ENCODE measurements at regions not wholly inside any gene's neighbourhood (a gene's known extent, or its start where the extent isn't known, plus 50 kb on each side); places are given as distances from the start of the nearest gene placed in this dataset.

DNA sequence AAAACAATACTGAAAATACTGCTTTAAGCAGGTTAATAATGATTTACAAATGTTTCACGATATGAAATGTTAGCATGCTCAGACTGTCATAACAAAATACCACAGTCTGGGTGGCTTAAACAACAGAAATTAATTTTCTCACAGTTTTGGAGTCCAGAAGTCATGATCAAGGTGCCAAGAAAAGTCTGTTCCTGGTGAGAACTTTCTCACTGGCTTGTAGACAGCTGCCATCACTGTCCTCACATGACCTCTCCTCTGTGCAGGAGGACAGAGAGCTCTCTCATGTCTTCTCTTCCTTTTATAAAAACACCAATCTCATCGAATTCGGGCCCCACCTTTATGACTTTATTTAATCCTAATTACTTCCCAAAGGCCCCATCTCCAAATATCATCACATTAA is 426.7 kb downstream of the KLHL13 start:
- DNase-seq (ENCODE audit: low read depth in 1 of 2, low spot score in 1 of 2): no peak
- Histone ChIP-seq H3K27ac (replicated peaks) (no peak overlapping the region), H3K27me3 (ENCODE audit: insufficient read depth, poor library complexity, severe bottlenecking) (no peaks in the 10 kb centered on the region), H3K4me3 (replicated peaks; ENCODE audit: insufficient read depth, low read length) (no peak overlapping the region)
- TF ChIP-seq, protein P1, sequence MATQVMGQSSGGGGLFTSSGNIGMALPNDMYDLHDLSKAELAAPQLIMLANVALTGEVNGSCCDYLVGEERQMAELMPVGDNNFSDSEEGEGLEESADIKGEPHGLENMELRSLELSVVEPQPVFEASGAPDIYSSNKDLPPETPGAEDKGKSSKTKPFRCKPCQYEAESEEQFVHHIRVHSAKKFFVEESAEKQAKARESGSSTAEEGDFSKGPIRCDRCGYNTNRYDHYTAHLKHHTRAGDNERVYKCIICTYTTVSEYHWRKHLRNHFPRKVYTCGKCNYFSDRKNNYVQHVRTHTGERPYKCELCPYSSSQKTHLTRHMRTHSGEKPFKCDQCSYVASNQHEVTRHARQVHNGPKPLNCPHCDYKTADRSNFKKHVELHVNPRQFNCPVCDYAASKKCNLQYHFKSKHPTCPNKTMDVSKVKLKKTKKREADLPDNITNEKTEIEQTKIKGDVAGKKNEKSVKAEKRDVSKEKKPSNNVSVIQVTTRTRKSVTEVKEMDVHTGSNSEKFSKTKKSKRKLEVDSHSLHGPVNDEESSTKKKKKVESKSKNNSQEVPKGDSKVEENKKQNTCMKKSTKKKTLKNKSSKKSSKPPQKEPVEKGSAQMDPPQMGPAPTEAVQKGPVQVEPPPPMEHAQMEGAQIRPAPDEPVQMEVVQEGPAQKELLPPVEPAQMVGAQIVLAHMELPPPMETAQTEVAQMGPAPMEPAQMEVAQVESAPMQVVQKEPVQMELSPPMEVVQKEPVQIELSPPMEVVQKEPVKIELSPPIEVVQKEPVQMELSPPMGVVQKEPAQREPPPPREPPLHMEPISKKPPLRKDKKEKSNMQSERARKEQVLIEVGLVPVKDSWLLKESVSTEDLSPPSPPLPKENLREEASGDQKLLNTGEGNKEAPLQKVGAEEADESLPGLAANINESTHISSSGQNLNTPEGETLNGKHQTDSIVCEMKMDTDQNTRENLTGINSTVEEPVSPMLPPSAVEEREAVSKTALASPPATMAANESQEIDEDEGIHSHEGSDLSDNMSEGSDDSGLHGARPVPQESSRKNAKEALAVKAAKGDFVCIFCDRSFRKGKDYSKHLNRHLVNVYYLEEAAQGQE (IDR thresholded peaks at IDR 0.05; ENCODE audit: insufficient replicate concordance, low read depth): no peak
- TF ChIP-seq, protein P2, sequence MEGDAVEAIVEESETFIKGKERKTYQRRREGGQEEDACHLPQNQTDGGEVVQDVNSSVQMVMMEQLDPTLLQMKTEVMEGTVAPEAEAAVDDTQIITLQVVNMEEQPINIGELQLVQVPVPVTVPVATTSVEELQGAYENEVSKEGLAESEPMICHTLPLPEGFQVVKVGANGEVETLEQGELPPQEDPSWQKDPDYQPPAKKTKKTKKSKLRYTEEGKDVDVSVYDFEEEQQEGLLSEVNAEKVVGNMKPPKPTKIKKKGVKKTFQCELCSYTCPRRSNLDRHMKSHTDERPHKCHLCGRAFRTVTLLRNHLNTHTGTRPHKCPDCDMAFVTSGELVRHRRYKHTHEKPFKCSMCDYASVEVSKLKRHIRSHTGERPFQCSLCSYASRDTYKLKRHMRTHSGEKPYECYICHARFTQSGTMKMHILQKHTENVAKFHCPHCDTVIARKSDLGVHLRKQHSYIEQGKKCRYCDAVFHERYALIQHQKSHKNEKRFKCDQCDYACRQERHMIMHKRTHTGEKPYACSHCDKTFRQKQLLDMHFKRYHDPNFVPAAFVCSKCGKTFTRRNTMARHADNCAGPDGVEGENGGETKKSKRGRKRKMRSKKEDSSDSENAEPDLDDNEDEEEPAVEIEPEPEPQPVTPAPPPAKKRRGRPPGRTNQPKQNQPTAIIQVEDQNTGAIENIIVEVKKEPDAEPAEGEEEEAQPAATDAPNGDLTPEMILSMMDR (IDR thresholded peaks at IDR 0.05; ENCODE audit: insufficient read depth, low read length): no peak

DNA sequence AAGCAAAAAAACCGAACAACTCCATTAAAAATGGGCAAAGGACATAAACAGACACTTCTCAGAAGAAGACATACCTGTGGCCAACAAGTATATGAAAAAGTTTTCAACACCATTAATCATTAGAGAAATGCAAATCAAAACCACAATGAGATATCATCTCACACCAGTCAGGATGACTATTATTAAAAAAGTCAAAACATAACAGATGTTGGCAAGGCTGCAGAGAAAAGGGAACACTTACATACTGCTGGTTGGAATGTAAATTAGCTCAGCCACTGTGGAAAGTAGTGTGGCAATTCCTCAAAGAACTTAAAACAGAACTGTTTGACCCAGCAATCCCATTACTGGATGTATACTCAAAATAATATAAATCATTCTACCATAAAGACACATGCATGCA is 436.3 kb downstream of the KLHL13 start:
- DNase-seq (ENCODE audit: low read depth in 1 of 2, low spot score in 1 of 2): no peak
- TF ChIP-seq, protein P2 (IDR thresholded peaks at IDR 0.05; ENCODE audit: insufficient read depth, low read length): no peak
- TF ChIP-seq GABPA (IDR thresholded peaks at IDR 0.05; ENCODE audit: low read depth) (no peak), SPI1 (IDR thresholded peaks at IDR 0.05; ENCODE audit: borderline replicate concordance, low read depth) (no peak), POLR2AphosphoS5 (IDR thresholded peaks at IDR 0.05; ENCODE audit: low read depth) (no peak)
- TF ChIP-seq, protein P1 (IDR thresholded peaks at IDR 0.05; ENCODE audit: insufficient replicate concordance, low read depth): no peak
- no peaks in the 10 kb centered on the region for H3K27me3 ChIP-seq (ENCODE audit: insufficient read depth, poor library complexity, severe bottlenecking)
- no peak overlapping the region for H3K27ac ChIP-seq (replicated peaks)
- H3K4me3 ChIP-seq (replicated peaks; ENCODE audit: insufficient read depth, low read length): no peak overlapping the region

DNA sequence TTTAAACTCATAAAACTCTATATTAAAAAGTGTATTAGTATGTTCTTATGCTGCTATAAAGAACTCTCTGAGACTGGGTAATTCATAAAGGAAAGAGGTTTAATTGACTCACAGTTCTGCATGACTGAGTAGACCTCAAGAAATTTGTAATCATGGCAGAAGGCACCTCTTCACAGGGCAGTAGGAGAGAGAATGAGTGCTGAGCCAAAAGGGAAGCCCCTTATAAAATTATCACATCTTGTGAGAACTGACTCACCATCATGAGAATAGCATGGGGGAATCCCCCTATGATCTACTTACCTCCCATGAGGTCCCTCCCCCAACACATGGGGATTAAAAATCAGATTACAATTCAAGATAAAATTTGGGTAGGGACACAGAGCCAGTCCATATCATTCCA is 463.2 kb downstream of the KLHL13 start:
- no peaks in the 10 kb centered on the region for H3K27me3 ChIP-seq (ENCODE audit: insufficient read depth, poor library complexity, severe bottlenecking)

More for the DNA sequence above, 463.2 kb downstream of the KLHL13 start:
- DNase-seq (ENCODE audit: low read depth in 1 of 2, low spot score in 1 of 2): no peak
- no peak overlapping the region for H3K27ac ChIP-seq (replicated peaks)
- no peak overlapping the region for H3K4me3 ChIP-seq (replicated peaks; ENCODE audit: insufficient read depth, low read length)
- TF ChIP-seq GABPA (IDR thresholded peaks at IDR 0.05; ENCODE audit: low read depth) (no peak), SPI1 (IDR thresholded peaks at IDR 0.05; ENCODE audit: borderline replicate concordance, low read depth) (no peak), POLR2AphosphoS5 (IDR thresholded peaks at IDR 0.05; ENCODE audit: low read depth) (no peak)
- TF ChIP-seq, protein P2 (IDR thresholded peaks at IDR 0.05; ENCODE audit: insufficient read depth, low read length): no peak
- TF ChIP-seq, protein P1 (IDR thresholded peaks at IDR 0.05; ENCODE audit: insufficient replicate concordance, low read depth): no peak

All from HL-60 (cell line).